ENCODE measurements at regions not wholly inside any gene's neighbourhood (a gene's known extent, or its start where the extent isn't known, plus 50 kb on each side); places are given as distances from the start of the nearest gene placed in this dataset.

DNA sequence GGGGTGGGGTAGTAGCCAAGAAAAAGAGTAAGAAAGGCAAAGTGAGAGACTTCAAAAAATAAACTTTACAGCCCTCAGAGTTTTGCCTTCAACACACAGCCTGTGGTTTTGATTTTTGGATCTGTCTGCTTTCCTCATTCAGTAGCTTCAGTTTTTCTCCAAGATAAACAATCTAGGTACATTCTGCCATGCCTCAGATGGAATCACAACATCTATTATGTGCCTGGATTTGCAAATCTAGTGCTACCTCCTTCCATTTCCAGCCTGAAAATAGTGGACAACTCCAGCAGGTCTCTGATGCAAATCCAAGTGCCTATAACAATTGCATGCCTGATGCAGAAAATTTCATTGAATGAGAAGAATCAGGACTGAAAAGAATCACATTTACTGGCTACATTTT lies 206.6 kb upstream of the GUCY1A2 start (continued):
- no peak for TF ChIP-seq STAT6 (CRISPR knock-in tag; IDR thresholded peaks at IDR 0.05)
- no peak for TF ChIP-seq TCF7L2 (IDR thresholded peaks at IDR 0.05; ENCODE audit: low read depth, low read length)
- TF ChIP-seq, protein P1, sequence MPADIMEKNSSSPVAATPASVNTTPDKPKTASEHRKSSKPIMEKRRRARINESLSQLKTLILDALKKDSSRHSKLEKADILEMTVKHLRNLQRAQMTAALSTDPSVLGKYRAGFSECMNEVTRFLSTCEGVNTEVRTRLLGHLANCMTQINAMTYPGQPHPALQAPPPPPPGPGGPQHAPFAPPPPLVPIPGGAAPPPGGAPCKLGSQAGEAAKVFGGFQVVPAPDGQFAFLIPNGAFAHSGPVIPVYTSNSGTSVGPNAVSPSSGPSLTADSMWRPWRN (IDR thresholded peaks at IDR 0.05; ENCODE audit: low read depth): no peak
- no peak for TF ChIP-seq ARID2 (IDR thresholded peaks at IDR 0.05)
- TF ChIP-seq ZNF24 (IDR thresholded peaks at IDR 0.05): no peak

- H3K4me1 ChIP-seq (replicated peaks in 1 of 2; ENCODE audit: control insufficient read depth in 2 of 2, insufficient read depth in 2 of 2, low read length in 2 of 2): no peaks in the 10 kb centered on the region
- DNase-seq (ENCODE audit: extremely low read depth in 1 of 4, low spot score in 3 of 4) (no peak), ATAC-seq (no peak), FAIRE-seq (no peak)
- no peaks in the 10 kb centered on the region for H3K36me3 ChIP-seq (ENCODE audit: control insufficient read depth, insufficient read depth, low read length)
- POLR2A ChIA-PET: no interaction called here
- H2AFZ ChIP-seq (ENCODE audit: low read depth, low read length): no peak overlapping the region
- no peak overlapping the region for H3K27ac ChIP-seq (ENCODE audit: extremely low read depth, low read depth, low read length)
- H3K79me2 ChIP-seq (ENCODE audit: control insufficient read depth, insufficient read depth, low read length): no peaks in the 10 kb centered on the region
- intact Hi-C loops (cut with micrococcal nuclease) (no loop called here), in situ Hi-C loops (cut with MboI) (no loop called here)
- H3K9me1 ChIP-seq (ENCODE audit: control insufficient read depth, insufficient read depth, low read length): no peaks in the 10 kb centered on the region
- H3K4me2 ChIP-seq (ENCODE audit: insufficient read depth, low read length): no peak overlapping the region
- 1% methylated on average over 5 of the region's 5 CpGs for WGBS (ENCODE audit: insufficient coverage, low coverage, missing lambda C conversion rate)
- no peak overlapping the region for H3K4me3 ChIP-seq
- no peaks in the 10 kb centered on the region for H4K20me1 ChIP-seq (replicated peaks; ENCODE audit: control insufficient read depth, insufficient read depth, low read length)
- H3K9ac ChIP-seq (ENCODE audit: insufficient read depth in 1 of 2, low read depth in 2 of 2, low read length in 2 of 2): no peak overlapping the region
- no TSS peak for BruUV-seq (replicated peaks)
- CTCF ChIA-PET (ENCODE audit: low intra/inter-chr PET ratio): no interaction called here
- H3K9me3 ChIP-seq (replicated peaks; ENCODE audit: control insufficient read depth, insufficient read depth, low read depth, low read length): no peaks in the 10 kb centered on the region
- no peaks in the 10 kb centered on the region for H3K27me3 ChIP-seq (ENCODE audit: control insufficient read depth in 2 of 2, insufficient read depth in 2 of 2, low read length in 2 of 2)
- TF ChIP-seq PURB (CRISPR knock-in tag; IDR thresholded peaks at IDR 0.05; ENCODE audit: low read depth) (no peak), BDP1 (IDR thresholded peaks at IDR 0.05; ENCODE audit: insufficient read depth, insufficient read length) (no peak), ZEB2 (IDR thresholded peaks at IDR 0.05) (no peak), COPS2 (conservative IDR thresholded peaks at IDR 0.05) (no peak), PHF20 (IDR thresholded peaks at IDR 0.05; ENCODE audit: partially characterized antibody) (no peak), TFE3 (CRISPR knock-in tag; IDR thresholded peaks at IDR 0.05) (no peak), MBD2 (IDR thresholded peaks at IDR 0.05; ENCODE audit: borderline replicate concordance, low read depth) (no peak), MYBL2 (IDR thresholded peaks at IDR 0.05; ENCODE audit: low read depth) (no peak), MYBL2 (CRISPR knock-in tag; IDR thresholded peaks at IDR 0.05; ENCODE audit: borderline replicate concordance) (no peak), ARID1B (IDR thresholded peaks at IDR 0.05) (no peak), ZSCAN29 (IDR thresholded peaks at IDR 0.05) (no peak), PTTG1 (tag; IDR thresholded peaks at IDR 0.05; ENCODE audit: low read depth) (no peak), ARID2 (IDR thresholded peaks at IDR 0.05) (no peak), ZBED1 (IDR thresholded peaks at IDR 0.05) (no peak), ZNF217 (CRISPR knock-in tag; IDR thresholded peaks at IDR 0.05) (no peak), ZNF311 (CRISPR knock-in tag; IDR thresholded peaks at IDR 0.05) (no peak)
These were observed 204.7 kb upstream of the GUCY1A2 start for GRCh38 chr11:107222916-107223460.
